BJ (cell line): ENCODE measurements at regions not wholly inside any gene's neighbourhood (a gene's known extent, or its start where the extent isn't known, plus 50 kb on each side); places are given as distances from the start of the nearest gene placed in this dataset.
"Not testable (repeated sequence)": the region's sequence is repeated elsewhere in the genome, so short reads cannot be mapped to it uniquely, and the experiment has no call there.

Experiments used
- CTCF ChIA-PET: fragments of 350-600 bp; formaldehyde crosslinking; extraction: SDS; loops from one replicate; lab custom pipeline; 2021; ENCODE audit warnings: antibody characterized with exemption, inconsistent platforms; lab: Yijun Ruan, JAX
- POLR2A ChIA-PET: fragments of 300-600 bp; sonication (Branson Sonifier 250); formaldehyde crosslinking; extraction: SDS; loops from one replicate; lab custom pipeline; 2021; ENCODE audit warnings: antibody characterized with exemption; lab: Charles Lee
- DNase-seq: peaks from one replicate; pipeline ENCODE4 v3.0.0-alpha.2; 2011; ENCODE audit warnings: low read depth
- H3K27me3 ChIP-seq: 2 replicates; pipeline ENCODE4 v1.6.0; 2011; ENCODE audit warnings: low read length; ENCODE audit not compliant: control insufficient read depth, insufficient read depth
- H3K36me3 ChIP-seq: 2 replicates; pipeline ENCODE4 v1.5.1; 2011; ENCODE audit warnings: low read length; ENCODE audit not compliant: control insufficient read depth, insufficient read depth
- H3K4me3 ChIP-seq: 2 replicates; pipeline ENCODE4 v1.5.1; 2011; ENCODE audit warnings: low read depth, mild to moderate bottlenecking, control low read depth, low read length
- CTCF ChIP-seq: IDR thresholded peaks from 2 replicates; pipeline ENCODE4 v1.5.1; 2011; ENCODE audit warnings: low read depth, mild to moderate bottlenecking, control low read depth, inconsistent platforms, low read length, moderate library complexity; ENCODE audit not compliant: insufficient read depth

GRCh38 chr14:105737504-105738246, 211.3 kb downstream of the TMEM121 start:
- ChIA-PET CTCF (no interaction called here), POLR2A (no interaction called here)
- no peak for TF ChIP-seq CTCF
- no peak overlapping the region for H3K4me3 ChIP-seq
- DNase-seq = no peak
- H3K36me3 ChIP-seq = no peaks in the 10 kb centered on the region
- H3K27me3 ChIP-seq = no peaks in the 10 kb centered on the region

GRCh38 chr14:105738638-105739037, 212.3 kb downstream of the TMEM121 start:
- no peaks in the 10 kb centered on the region for H3K27me3 ChIP-seq
- DNase-seq = no peak
- H3K36me3 ChIP-seq = no peaks in the 10 kb centered on the region
- ChIA-PET POLR2A (no interaction called here), CTCF (no interaction called here)
- TF ChIP-seq CTCF = no peak
- no peak overlapping the region for H3K4me3 ChIP-seq

- H3K36me3 ChIP-seq = no peaks in the 10 kb centered on the region
- ChIA-PET CTCF (no interaction called here), POLR2A (no interaction called here)
- no peak for DNase-seq
- H3K27me3 ChIP-seq = no peaks in the 10 kb centered on the region
- TF ChIP-seq CTCF = no peak
- H3K4me3 ChIP-seq = no peak overlapping the region
Measured at GRCh38 chr14:105739331-105740102, 213.1 kb downstream of the TMEM121 start.

- CTCF ChIA-PET, H3K36me3 ChIP-seq, POLR2A ChIA-PET, H3K4me3 ChIP-seq, H3K27me3 ChIP-seq, DNase-seq: not testable (repeated sequence)
Measured at GRCh38 chr14:105740272-105740671, 213.9 kb downstream of the TMEM121 start.

GRCh38 chr14:105740961-105741360, 214.6 kb downstream of the TMEM121 start:
- H3K36me3 ChIP-seq, POLR2A ChIA-PET, H3K4me3 ChIP-seq, H3K27me3 ChIP-seq, DNase-seq, CTCF ChIA-PET: not testable (repeated sequence)

GRCh38 chr14:105741707-105742530, 215.5 kb downstream of the TMEM121 start:
- H3K36me3 ChIP-seq, H3K27me3 ChIP-seq, DNase-seq, CTCF ChIA-PET, POLR2A ChIA-PET, H3K4me3 ChIP-seq: not testable (repeated sequence)
